ENCODE measurements at regions not wholly inside any gene's neighbourhood (a gene's known extent, or its start where the extent isn't known, plus 50 kb on each side); places are given as distances from the start of the nearest gene placed in this dataset.

DNA sequence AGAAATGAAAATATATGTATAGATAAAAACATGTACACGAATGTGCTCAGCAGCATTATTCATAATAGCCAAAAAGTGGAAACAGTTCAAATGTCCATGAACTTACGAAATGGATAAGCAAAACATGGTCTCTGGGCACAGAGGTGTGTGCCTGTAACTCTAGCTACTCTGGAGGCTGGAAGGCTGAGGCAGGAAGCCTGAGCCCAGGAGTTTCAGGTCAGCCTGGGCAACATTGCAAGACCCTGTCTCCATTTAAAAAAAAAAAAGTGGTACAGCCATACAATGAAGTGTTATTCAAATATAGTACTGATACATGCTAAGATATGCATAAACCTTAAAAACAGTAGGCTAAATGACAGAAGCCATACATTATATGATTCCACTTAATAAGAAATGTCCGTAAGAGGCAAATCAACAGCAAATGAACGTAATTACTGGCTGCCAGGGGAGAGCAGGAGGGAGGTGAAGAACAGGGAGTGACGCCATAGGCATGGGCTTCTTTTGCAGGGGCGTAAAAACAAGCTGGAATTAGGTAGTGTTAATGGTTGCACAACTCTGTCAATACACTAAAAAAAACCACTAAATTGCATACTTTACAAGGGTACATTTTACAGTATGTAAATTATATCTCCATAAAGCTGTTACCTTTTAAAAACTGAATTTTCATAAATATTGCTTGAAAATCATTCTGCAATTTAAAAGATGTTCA lies 87.2 kb upstream of the PLEKHM1 start:
- TF ChIP-seq CTCF (IDR thresholded peaks at IDR 0.05) = no peak
- no peak for TF ChIP-seq POLR2AphosphoS5 (IDR thresholded peaks at IDR 0.05)
- TF ChIP-seq EP300 (IDR thresholded peaks at IDR 0.05) = no peak
- TF ChIP-seq POLR2A (IDR thresholded peaks at IDR 0.05; ENCODE audit: low read depth) = no peak
